HCT116 (cell line): ENCODE measurements at regions not wholly inside any gene's neighbourhood (a gene's known extent, or its start where the extent isn't known, plus 50 kb on each side); places are given as distances from the start of the nearest gene placed in this dataset.

ENCODE experiments used
- ATAC-seq: fragments of 200-7000 bp; cut with Tn5 transposase; 2 replicates; pipeline ENCODE4 v1.9.1; 2020; ENCODE audit warnings: mild to moderate bottlenecking, moderate library complexity
- BruUV-seq: library from RNA; stranded (reverse); fragments of 400-500 nt; replicated peaks from 2 replicates; lab custom pipeline; 2021; lab: Mats Ljungman, UMichigan
- CTCF ChIA-PET: fragments of 300-600 bp; sonication (Branson Sonifier 250); formaldehyde crosslinking; loops from one replicate; lab custom pipeline; 2021; ENCODE audit warnings: antibody characterized with exemption; lab: Charles Lee
- POLR2A ChIA-PET: fragments of 300-600, 350-600 bp; sonication (Branson Sonifier 250); formaldehyde crosslinking; loops from one replicate; lab custom pipeline; 2021; ENCODE audit warnings: antibody characterized with exemption; lab: Charles Lee
- RAD21 ChIA-PET, 2 experiments: fragments of 300-600 bp; sonication (Branson Sonifier 250); formaldehyde crosslinking; loops; one replicate each; lab custom pipeline; 2023; ENCODE audit warnings: low total read pairs in 2 of 2; ENCODE audit not compliant: uncharacterized antibody in 2 of 2, unreplicated experiment in 2 of 2, low non-redundant PET in 1 of 2; lab: Charles Lee
- DNase-seq: peaks from one replicate; pipeline ENCODE4 v3.0.0-alpha.2; 2010; ENCODE audit warnings: low read depth, low spot score
- H2AFZ ChIP-seq: fragments of 200-600 bp; shearing (Covaris generic), sonication (generic); 2 replicates; pipeline ENCODE4 v1.6.1; 2017; ENCODE audit warnings: low read depth, mixed run types, mixed read lengths, antibody characterized with exemption, low read length; ENCODE audit not compliant: poor library complexity, severe bottlenecking
- H3K27ac ChIP-seq: 2 replicates; pipeline ENCODE4 v1.5.1; 2012; ENCODE audit warnings: low read depth, low read length
- H3K27me3 ChIP-seq: fragments of 200-600 bp; sonication (generic); 2 replicates; pipeline ENCODE4 v1.6.1; 2016; ENCODE audit warnings: mixed run types, low read length, mixed read lengths; ENCODE audit not compliant: insufficient read depth
- H3K36me3 ChIP-seq, 2 experiments: fragments of 200-500 bp in 1 of 2; fragments of 200-600 bp in 1 of 2; sonication (Bioruptor generic) in 1 of 2; sonication (generic) in 1 of 2; 2 replicates each; pipeline versions ENCODE4 v1.5.1 to v1.6.1; 2014 to 2016; ENCODE audit warnings: low read length in 2 of 2, inconsistent platforms in 1 of 2, mixed read lengths in 1 of 2, mixed run types in 1 of 2; ENCODE audit not compliant: insufficient read depth in 2 of 2, control insufficient read depth in 1 of 2
- H3K4me1 ChIP-seq, 2 experiments: fragments of 200-600 bp in 1 of 2; sonication (generic) in 1 of 2; 2 replicates each; pipeline versions ENCODE4 v1.5.1 to v1.6.1; 2012 to 2017; ENCODE audit warnings: low read length in 2 of 2, inconsistent platforms in 1 of 2, mild to moderate bottlenecking in 1 of 2, mixed read lengths in 1 of 2, mixed run types in 1 of 2, moderate library complexity in 1 of 2; ENCODE audit not compliant: insufficient read depth in 2 of 2, control insufficient read depth in 1 of 2
- H3K4me2 ChIP-seq: fragments of 200-600 bp; sonication (generic); 2 replicates; pipeline ENCODE4 v1.6.1; 2017; ENCODE audit warnings: mixed run types, low read length, mixed read lengths
- H3K4me3 ChIP-seq, 2 experiments: fragments of 200-600 bp in 1 of 2; sonication (generic) in 1 of 2; replicated peaks in 1 of 2; 2 replicates each; pipeline ENCODE4 v1.5.1; 2011 to 2016; ENCODE audit warnings: low read length in 2 of 2, control low read depth in 1 of 2, low read depth in 1 of 2, mild to moderate bottlenecking in 1 of 2, mixed read lengths in 1 of 2, mixed run types in 1 of 2
- H3K79me2 ChIP-seq: fragments of 200-600 bp; sonication (generic); 2 replicates; pipeline ENCODE4 v1.6.1; 2017; ENCODE audit warnings: mild to moderate bottlenecking, mixed run types, low read length, moderate library complexity, mixed read lengths; ENCODE audit not compliant: insufficient read depth
- H3K9ac ChIP-seq: fragments of 200-600 bp; sonication (generic); 2 replicates; pipeline ENCODE4 v1.6.1; 2016; ENCODE audit warnings: low read length, mixed read lengths
- H3K9me2 ChIP-seq: fragments of 200-600 bp; sonication (generic), shearing (Covaris generic); 2 replicates; pipeline ENCODE4 v1.6.1; 2017; ENCODE audit warnings: mixed run types, mild to moderate bottlenecking, moderate library complexity; ENCODE audit not compliant: insufficient read depth
- H3K9me3 ChIP-seq, 2 experiments: fragments of 200-500 bp in 1 of 2; fragments of 200-600 bp in 1 of 2; sonication (Bioruptor generic) in 1 of 2; sonication (generic) in 1 of 2; 2 replicates each; pipeline ENCODE4 v1.6.1; 2014 to 2017; ENCODE audit warnings: low read length in 2 of 2, mixed read lengths in 2 of 2, inconsistent platforms in 1 of 2, low read depth in 1 of 2, mild to moderate bottlenecking in 1 of 2, mixed run types in 1 of 2, moderate library complexity in 1 of 2; ENCODE audit not compliant: control insufficient read depth in 1 of 2, insufficient read depth in 1 of 2
- H4K20me1 ChIP-seq: fragments of 200-600 bp; sonication (generic), shearing (Covaris generic); 2 replicates; pipeline ENCODE4 v1.6.1; 2017; ENCODE audit warnings: mixed run types, mild to moderate bottlenecking, moderate library complexity; ENCODE audit not compliant: insufficient read depth
- CEBPB ChIP-seq: IDR thresholded peaks from 2 replicates; pipeline ENCODE4 v1.6.1; 2012; ENCODE audit warnings: low read depth
- ELF1 ChIP-seq: IDR thresholded peaks from 2 replicates; pipeline ENCODE4 v1.6.1; 2012; ENCODE audit warnings: low read depth, borderline replicate concordance
- EZH2 ChIP-seq: fragments of 200-600 bp; sonication (generic); IDR thresholded peaks from 2 replicates; pipeline ENCODE4 v1.6.1; 2017; ENCODE audit warnings: antibody characterized with exemption, mixed run types
- FOSL1 ChIP-seq: IDR thresholded peaks from 2 replicates; pipeline ENCODE4 v1.6.1; 2012; ENCODE audit warnings: low read depth
- JUND ChIP-seq: IDR thresholded peaks from 2 replicates; pipeline ENCODE4 v1.6.1; 2012
- POLR2A ChIP-seq: IDR thresholded peaks from 2 replicates; pipeline ENCODE4 v1.7.0; 2011; ENCODE audit warnings: borderline replicate concordance; ENCODE audit not compliant: insufficient read depth, insufficient read length; ENCODE audit errors: extremely low read depth
- POLR2AphosphoS5 ChIP-seq: IDR thresholded peaks from 2 replicates; pipeline ENCODE4 v1.6.1; 2011; ENCODE audit warnings: mild to moderate bottlenecking, low read depth, low read length, moderate library complexity
- SP1 ChIP-seq: IDR thresholded peaks from 2 replicates; pipeline ENCODE4 v1.6.1; 2012; ENCODE audit warnings: low read depth
- SRF ChIP-seq: IDR thresholded peaks from 2 replicates; pipeline ENCODE4 v1.6.1; 2012; ENCODE audit warnings: low read depth
- TCF7L2 ChIP-seq: IDR thresholded peaks from 2 replicates; pipeline ENCODE4 v1.7.0; 2011; ENCODE audit warnings: borderline replicate concordance, inconsistent platforms; ENCODE audit not compliant: insufficient read depth, insufficient read length; ENCODE audit errors: extremely low read depth
- YY1 ChIP-seq: IDR thresholded peaks from 2 replicates; pipeline ENCODE4 v1.6.1; 2011; ENCODE audit warnings: low read length, low read depth, moderate library complexity, mild to moderate bottlenecking; ENCODE audit not compliant: insufficient replicate concordance; ENCODE audit errors: extremely low read depth
- intact Hi-C: fragments of 100-400 bp; cut with micrococcal nuclease; formaldehyde crosslinking; loops from 2 replicates; pipeline ENCODE4 v1.10.0; 2022
- TF ChIP-seq, protein P1 (sequence below): IDR thresholded peaks from 2 replicates; pipeline ENCODE4 v1.6.1; 2012
- TF ChIP-seq, protein P2 (sequence below): IDR thresholded peaks from 2 replicates; pipeline ENCODE4 v1.6.1; 2012
- TF ChIP-seq, protein P3 (sequence below), 3 experiments: fragments of 200-600 bp in 1 of 3; sonication (generic) in 1 of 3; IDR thresholded peaks in 2 of 3; conservative IDR thresholded peaks in 1 of 3; 2 replicates each; pipeline ENCODE4 v1.5.1; 2012 to 2017; ENCODE audit warnings: low read depth in 2 of 3, low read length in 2 of 3, antibody characterized with exemption in 1 of 3, borderline replicate concordance in 1 of 3, control low read depth in 1 of 3, mild to moderate bottlenecking in 1 of 3, mixed read lengths in 1 of 3, mixed run types in 1 of 3, moderate library complexity in 1 of 3; ENCODE audit not compliant: insufficient read depth in 1 of 3

DNA sequence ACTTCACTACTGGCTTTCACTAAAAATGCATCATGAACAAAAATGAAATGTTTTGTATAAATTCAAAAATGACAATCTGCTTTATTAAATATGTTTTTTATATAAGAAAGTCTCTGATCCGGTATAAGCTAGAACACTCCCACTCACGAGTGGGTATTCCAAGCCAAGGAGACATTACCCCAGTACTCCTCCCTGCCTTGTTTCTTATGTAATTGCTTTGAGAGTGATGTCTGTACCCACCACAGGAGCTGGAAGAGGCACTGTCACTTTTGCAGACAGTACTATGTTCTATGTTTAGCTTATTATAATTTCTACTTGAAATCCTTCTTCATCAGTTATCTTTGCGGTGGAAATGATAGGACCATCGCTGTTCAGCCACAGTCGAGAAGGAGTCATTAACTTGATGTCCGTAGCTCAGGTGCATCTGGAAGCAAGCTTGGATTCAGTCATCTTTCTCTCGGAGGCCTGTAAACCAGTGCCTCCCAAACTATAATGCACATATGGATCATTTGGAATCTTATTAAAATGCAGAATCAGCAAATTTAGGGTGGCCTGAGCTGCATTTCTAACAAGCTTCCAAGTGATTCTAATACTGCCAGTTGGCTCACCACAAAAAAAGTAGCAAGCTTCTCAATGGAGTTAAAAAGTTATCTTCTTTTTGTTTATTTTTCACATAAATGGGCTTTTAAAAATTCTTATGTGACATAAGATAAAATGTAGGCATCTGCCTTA, 396.4 kb downstream of the GRIA2 start:
- Histone ChIP-seq H2AFZ (no peak overlapping the region), H3K9ac (no peak overlapping the region), H3K27me3 (no peaks in the 10 kb centered on the region), H3K4me1 (no peaks in the 10 kb centered on the region), H3K9me3 (no peaks in the 10 kb centered on the region), H3K36me3 (no peaks in the 10 kb centered on the region), H3K9me2 (no peaks in the 10 kb centered on the region), H3K79me2 (no peaks in the 10 kb centered on the region), H3K4me2 (no peak overlapping the region), H3K27ac (no peak overlapping the region), H4K20me1 (no peaks in the 10 kb centered on the region), H3K4me3 (no peak overlapping the region)
- intact Hi-C loops: no loop called here
- ChIA-PET POLR2A (no interaction called here), CTCF (no interaction called here), RAD21 (no interaction called here)
- no TSS peak for BruUV-seq
- TF ChIP-seq YY1 (no peak), FOSL1 (no peak), TCF7L2 (no peak), POLR2A (no peak), SP1 (no peak), JUND (no peak), ELF1 (no peak), CEBPB (no peak), POLR2AphosphoS5 (no peak), SRF (no peak), EZH2 (no peak)
- TF ChIP-seq, protein P1, sequence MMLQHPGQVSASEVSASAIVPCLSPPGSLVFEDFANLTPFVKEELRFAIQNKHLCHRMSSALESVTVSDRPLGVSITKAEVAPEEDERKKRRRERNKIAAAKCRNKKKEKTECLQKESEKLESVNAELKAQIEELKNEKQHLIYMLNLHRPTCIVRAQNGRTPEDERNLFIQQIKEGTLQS: no peak
- TF ChIP-seq, protein P2, sequence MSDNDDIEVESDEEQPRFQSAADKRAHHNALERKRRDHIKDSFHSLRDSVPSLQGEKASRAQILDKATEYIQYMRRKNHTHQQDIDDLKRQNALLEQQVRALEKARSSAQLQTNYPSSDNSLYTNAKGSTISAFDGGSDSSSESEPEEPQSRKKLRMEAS: no peak
- TF ChIP-seq, protein P3, sequence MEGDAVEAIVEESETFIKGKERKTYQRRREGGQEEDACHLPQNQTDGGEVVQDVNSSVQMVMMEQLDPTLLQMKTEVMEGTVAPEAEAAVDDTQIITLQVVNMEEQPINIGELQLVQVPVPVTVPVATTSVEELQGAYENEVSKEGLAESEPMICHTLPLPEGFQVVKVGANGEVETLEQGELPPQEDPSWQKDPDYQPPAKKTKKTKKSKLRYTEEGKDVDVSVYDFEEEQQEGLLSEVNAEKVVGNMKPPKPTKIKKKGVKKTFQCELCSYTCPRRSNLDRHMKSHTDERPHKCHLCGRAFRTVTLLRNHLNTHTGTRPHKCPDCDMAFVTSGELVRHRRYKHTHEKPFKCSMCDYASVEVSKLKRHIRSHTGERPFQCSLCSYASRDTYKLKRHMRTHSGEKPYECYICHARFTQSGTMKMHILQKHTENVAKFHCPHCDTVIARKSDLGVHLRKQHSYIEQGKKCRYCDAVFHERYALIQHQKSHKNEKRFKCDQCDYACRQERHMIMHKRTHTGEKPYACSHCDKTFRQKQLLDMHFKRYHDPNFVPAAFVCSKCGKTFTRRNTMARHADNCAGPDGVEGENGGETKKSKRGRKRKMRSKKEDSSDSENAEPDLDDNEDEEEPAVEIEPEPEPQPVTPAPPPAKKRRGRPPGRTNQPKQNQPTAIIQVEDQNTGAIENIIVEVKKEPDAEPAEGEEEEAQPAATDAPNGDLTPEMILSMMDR (IDR thresholded peaks at IDR 0.05 in 2 of 3, conservative IDR thresholded peaks at IDR 0.05 in 1 of 3; ENCODE audit: borderline replicate concordance in 1 of 3, insufficient read depth in 1 of 3, low read depth in 2 of 3, low read length in 2 of 3): no peak
- no peak for DNase-seq
- no peak for ATAC-seq
